GM12878 (cell line): ENCODE measurements at regions not wholly inside any gene's neighbourhood (a gene's known extent, or its start where the extent isn't known, plus 50 kb on each side); places are given as distances from the start of the nearest gene placed in this dataset.

ENCODE experiments used
- ATF2 ChIP-seq: IDR thresholded peaks from 2 replicates; pipeline ENCODE4 v1.6.1; 2012; ENCODE audit warnings: low read length, inconsistent platforms
- JUND ChIP-seq: IDR thresholded peaks from 2 replicates; pipeline ENCODE4 v1.6.1; 2012; ENCODE audit warnings: low read depth, mild to moderate bottlenecking, low read length, improper control_type of control experiment, moderate library complexity
- RAD21 ChIP-seq: IDR thresholded peaks from 2 replicates; pipeline ENCODE4 v1.6.1; 2011; ENCODE audit warnings: mild to moderate bottlenecking, low read depth, low read length, moderate library complexity; ENCODE audit not compliant: insufficient read depth

- TF ChIP-seq RAD21 (no peak), JUND (no peak), ATF2 (no peak)
Measured at GRCh38 chr2:65577654-65578053, 145.3 kb upstream of the SPRED2 start.
